ENCODE measurements at regions not wholly inside any gene's neighbourhood (a gene's known extent, or its start where the extent isn't known, plus 50 kb on each side); places are given as distances from the start of the nearest gene placed in this dataset.

DNA sequence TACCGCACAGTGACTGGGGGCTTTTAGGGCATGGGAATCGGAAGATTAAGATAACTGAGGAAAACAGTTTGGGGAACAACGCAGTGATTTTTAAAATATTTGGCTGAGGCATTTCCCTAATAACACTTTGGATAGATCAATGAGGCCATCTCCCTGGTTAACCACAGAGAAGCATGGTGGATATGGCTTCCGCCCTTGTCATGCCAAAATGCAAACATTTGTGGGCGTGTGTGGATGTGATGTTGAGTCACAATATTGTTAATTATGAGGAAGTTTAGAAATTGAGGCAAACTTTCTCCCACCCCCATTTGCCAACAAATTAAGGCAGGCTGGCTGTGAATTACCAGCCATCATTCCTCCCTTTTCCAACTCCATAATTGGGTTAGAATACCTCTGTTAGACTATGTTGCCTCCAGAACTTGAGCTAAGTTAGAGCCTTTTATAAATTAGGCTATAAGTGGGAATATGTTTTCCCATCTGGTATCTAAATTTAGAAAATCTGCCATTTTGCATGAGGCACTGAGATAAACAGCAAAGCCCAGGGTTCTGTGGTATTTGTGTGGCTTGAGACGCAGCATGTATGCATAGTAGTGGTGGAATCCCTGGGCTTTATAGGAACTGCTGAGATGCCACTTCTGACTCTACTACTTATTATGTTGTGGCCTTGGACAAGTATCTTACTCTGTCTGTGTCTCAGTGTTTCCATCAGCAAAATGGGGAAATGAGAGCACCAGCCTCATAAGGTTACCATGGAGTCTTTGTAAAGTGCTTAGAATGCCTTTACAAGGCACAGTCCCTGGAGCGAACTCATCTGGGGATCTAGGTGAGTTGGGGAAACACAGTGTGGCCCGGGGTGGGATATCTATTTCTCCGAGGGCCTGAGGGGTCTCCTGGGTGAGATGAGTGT lies 154.6 kb downstream of the C1orf94 start:
- DNase-seq = no peak

GRCh38 chr1:34332996-34333395 lies 156.3 kb downstream of the C1orf94 start:
- DNase-seq = no peak

DNA sequence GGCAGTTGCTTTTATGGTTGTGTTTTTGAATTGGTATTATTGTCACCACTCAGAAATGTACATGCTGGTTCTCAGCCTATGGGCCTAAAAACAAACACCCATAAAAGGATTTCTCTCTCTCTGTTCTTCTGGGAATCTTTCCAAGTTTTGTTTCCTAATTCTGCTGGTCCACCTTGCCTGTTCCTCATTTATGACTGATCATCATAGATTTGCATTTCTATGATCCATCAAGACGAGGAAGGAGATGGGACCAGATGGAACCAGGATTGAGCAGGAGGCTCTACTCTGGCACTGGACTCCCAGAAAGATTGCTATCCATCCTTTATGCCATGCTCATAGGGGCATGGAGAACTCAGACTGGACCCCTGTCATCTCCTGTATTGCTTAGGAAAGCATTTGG lies 162.2 kb downstream of the C1orf94 start:
- DNase-seq = no peak

GRCh38 chr1:34341896-34342295 lies 165.2 kb downstream of the C1orf94 start:
- no peak for DNase-seq

- no peak for DNase-seq
Observed at GRCh38 chr1:34342334-34342733, 165.6 kb downstream of the C1orf94 start.

- no peak for DNase-seq
Observed at GRCh38 chr1:34346128-34346527, 169.4 kb downstream of the C1orf94 start.

GRCh38 chr1:34353409-34353808 lies 176.7 kb downstream of the C1orf94 start:
- no peak for DNase-seq

GRCh38 chr1:34354367-34354766 lies 177.7 kb downstream of the C1orf94 start:
- no peak for DNase-seq

- no peak for DNase-seq
Observed at GRCh38 chr1:34356853-34357252, 180.1 kb downstream of the C1orf94 start.

DNA sequence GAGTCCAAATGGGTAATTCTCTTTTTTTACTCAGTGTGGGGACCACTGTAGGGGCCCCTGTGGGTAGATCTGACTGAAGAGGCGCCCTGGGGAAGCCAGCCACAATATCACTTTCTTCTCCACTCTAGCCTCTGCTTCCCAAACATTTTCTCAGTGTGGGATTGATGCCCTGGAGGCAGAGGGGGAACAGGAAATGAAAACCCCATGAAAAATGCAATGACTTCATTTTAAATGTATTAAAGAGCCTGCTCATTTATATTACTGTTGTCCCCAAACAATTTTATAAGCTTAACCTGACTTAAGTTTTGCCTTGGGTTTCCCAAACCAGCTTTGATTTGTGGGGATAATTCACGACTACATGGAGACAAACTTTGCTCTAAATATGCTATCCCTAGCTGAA lies 181.9 kb downstream of the C1orf94 start:
- DNase-seq = no peak

GRCh38 chr1:34359411-34359810 lies 182.7 kb downstream of the C1orf94 start:
- no peak for DNase-seq

- DNase-seq = no peak
Observed at GRCh38 chr1:34360574-34360973, 183.9 kb downstream of the C1orf94 start.

DNA sequence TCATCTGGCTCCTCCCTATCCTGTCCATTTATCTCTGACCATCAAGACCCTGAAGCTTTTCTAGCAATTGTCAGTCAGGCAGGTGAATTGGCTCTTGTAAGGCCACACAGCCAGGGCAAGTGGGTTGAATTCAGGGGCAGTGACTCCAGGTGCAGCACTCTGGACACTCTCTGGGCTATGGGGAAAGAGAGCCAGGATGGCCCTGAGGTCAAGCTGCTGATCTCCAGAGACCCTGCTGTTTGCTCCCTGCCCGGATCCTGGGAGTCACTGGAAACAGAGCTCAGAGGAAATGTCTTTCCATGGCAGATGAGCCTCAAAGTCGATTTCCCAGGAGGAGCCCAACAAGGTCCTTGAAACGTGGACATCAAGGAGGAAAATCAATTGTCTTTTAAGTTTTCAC lies 184.4 kb downstream of the C1orf94 start:
- no peak for DNase-seq

- no peak for DNase-seq
Observed at GRCh38 chr1:34361781-34362357, 185.2 kb downstream of the C1orf94 start.

DNA sequence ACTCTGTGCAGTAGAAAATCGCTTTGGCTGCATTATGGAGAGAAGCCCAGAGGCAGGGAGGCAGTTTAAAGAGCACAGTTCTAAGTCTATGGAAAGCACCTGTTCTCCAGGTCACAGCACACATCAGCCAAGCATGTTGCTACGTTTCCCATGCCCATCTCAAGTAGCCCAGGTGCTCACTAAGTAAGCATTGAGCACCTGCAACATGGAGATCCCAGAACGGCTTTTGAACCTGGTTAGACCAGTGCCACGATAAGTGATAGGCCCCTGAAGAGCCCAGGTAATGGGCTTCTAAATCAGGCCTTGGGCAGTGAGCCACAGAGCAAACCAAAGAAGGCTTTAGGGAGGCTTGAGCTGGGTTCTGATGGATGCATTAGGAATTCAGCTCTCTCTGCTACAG lies 186.2 kb downstream of the C1orf94 start:
- DNase-seq = no peak

- no peak for DNase-seq
Observed at GRCh38 chr1:34363447-34363846, 186.7 kb downstream of the C1orf94 start.

DNA sequence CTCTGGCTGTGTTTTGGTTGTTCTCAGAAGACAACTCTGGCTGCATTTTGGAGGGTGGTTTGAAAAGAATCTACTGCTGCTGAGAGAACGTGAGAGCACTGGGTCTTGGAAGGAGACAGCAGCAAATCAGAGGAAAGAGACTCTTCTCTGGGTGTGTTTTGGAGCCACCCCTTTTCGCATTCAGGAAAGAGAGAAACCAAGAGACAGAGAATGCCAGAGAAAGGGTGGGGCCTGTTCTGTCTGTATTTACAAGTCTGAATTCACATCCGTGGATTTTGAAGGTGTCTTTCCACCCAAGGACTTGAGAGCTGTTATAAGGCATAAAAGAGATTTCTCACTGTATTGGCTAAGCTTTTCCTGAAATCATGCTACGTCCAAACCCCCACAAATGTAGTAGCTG lies 187.2 kb downstream of the C1orf94 start:
- no peak for DNase-seq

GRCh38 chr1:34364376-34364775 lies 187.7 kb downstream of the C1orf94 start:
- no peak for DNase-seq

GRCh38 chr1:34365295-34365694 lies 188.6 kb downstream of the C1orf94 start:
- no peak for DNase-seq

DNA sequence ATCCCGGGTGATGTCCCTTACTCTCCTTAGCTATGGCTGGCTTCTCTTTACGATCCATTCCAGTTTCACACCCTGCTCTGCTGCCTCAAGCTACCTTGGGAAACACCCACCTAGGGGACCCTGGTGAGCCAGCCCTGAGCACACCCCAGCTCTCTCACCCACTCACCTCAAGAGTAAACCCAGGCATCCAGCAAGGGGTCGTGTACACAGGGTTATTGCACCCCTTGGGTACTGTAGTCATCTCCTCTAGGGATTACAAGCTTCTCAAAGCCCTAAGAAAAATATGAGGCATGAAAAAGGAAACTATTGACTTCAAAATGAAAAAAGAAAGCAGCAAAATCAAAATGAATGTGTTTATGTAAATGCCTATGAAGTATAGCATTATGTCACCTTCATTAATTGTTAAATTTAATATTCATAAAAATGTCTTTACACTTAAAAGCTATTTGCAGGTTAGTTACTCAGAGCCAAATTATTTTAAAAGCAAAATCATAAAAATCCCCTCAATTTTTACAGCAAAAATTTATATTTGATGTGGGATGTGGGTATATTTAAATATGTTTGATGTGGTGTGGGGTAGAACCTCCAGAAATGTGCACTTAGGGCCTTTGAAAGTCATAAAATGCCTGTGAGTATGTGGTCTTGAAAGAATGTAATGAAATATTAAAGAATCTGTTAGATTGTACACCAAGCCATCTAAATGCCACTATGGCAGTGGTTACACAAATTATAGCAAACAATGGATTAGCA lies 190.3 kb downstream of the C1orf94 start:
- no peak for DNase-seq

DNA sequence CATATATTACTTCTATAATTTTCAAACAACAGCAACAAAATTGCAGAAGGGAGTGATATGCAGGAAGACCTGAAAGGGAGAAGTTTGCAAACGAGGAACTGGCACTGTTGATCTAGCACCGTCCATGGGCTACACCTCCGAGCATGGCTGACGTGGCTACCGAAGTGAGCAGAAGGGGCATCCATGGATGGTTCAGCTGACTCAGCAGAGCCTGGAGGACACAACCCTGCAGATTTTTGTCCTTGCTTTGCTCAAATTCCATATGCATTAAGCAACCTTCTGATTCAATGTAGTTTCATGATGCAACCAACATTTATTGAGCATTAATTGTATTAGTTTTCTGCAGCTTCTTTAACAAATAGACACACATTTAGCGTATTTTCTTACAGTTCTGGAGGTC lies 191.2 kb downstream of the C1orf94 start:
- no peak for DNase-seq

GRCh38 chr1:34369701-34370455 lies 193.2 kb downstream of the C1orf94 start:
- no peak for DNase-seq

GRCh38 chr1:34370748-34371147 lies 194.0 kb downstream of the C1orf94 start:
- no peak for DNase-seq

All from MV-4-11 (cell line).